K562 (cell line): ENCODE measurements at regions not wholly inside any gene's neighbourhood (a gene's known extent, or its start where the extent isn't known, plus 50 kb on each side); places are given as distances from the start of the nearest gene placed in this dataset.

Experiments
- ATF1 ChIP-seq, 2 experiments: fragments of 450-650 bp in 1 of 2; IDR thresholded peaks; 2 replicates each; pipeline ENCODE4 v1.6.1; 2016; ENCODE audit warnings: missing compliant biosample characterization in 1 of 2, missing genetic modification characterization in 1 of 2
- CHD1 ChIP-seq: fragments of 200-600 bp; sonication (generic); IDR thresholded peaks from one replicate; pipeline ENCODE4 v1.6.1; 2012; ENCODE audit warnings: mild to moderate bottlenecking, moderate library complexity, low read length, inconsistent platforms
- HNRNPH1 ChIP-seq: fragments of 200-400 bp; formaldehyde crosslinking; optimal IDR thresholded peaks from 2 replicates; pipeline ENCODE3; 2017; ENCODE audit warnings: low read depth, mild to moderate bottlenecking, low read length, moderate library complexity
- IRF2 ChIP-seq: sonication (generic); formaldehyde crosslinking; IDR thresholded peaks from 2 replicates; pipeline ENCODE4 v1.8.1; 2022; ENCODE audit warnings: mild to moderate bottlenecking, missing genetic modification reagents
- KLF10 ChIP-seq: fragments of 250-450 bp; sonication (Bioruptor Pico); IDR thresholded peaks from 2 replicates; pipeline ENCODE4 v1.6.1; 2021; ENCODE audit warnings: matching md5 sums
- RBM14 ChIP-seq: fragments of 200-400 bp; formaldehyde crosslinking; IDR thresholded peaks from 2 replicates; pipeline ENCODE4 v1.6.1; 2018; ENCODE audit warnings: low read depth, mild to moderate bottlenecking, low read length, moderate library complexity, borderline replicate concordance; ENCODE audit not compliant: insufficient read depth
- ZC3H4 ChIP-seq: sonication (generic); formaldehyde crosslinking; IDR thresholded peaks from 2 replicates; pipeline ENCODE4 v1.9.0; 2021; ENCODE audit warnings: missing genetic modification reagents, borderline replicate concordance
- ZFP30 ChIP-seq: fragments of 250-450 bp; sonication (Bioruptor Pico); IDR thresholded peaks from 2 replicates; pipeline ENCODE4 v1.8.0; 2022; ENCODE audit warnings: moderate library complexity, mild to moderate bottlenecking, inconsistent platforms, borderline replicate concordance
- ZNF324 ChIP-seq: fragments of 250-450 bp; sonication (Bioruptor Pico); IDR thresholded peaks from 2 replicates; pipeline ENCODE4 v1.4.0; 2020; ENCODE audit warnings: mild to moderate bottlenecking
- ZNF408 ChIP-seq: fragments of 250-450 bp; sonication (Bioruptor Pico); IDR thresholded peaks from 2 replicates; pipeline ENCODE4 v1.4.0; 2020; ENCODE audit warnings: low read depth, mild to moderate bottlenecking, moderate library complexity
- TF ChIP-seq, protein P1 (sequence below): fragments of 200-600 bp; sonication (generic); IDR thresholded peaks from one replicate; pipeline ENCODE4 v1.6.1; 2012; ENCODE audit warnings: mild to moderate bottlenecking, low read depth, low read length, inconsistent platforms
- TF ChIP-seq, protein P2 (sequence below), 2 experiments: fragments of 200-800 bp in 1 of 2; sonication (Bioruptor generic) in 1 of 2; sonication (generic) in 1 of 2; formaldehyde crosslinking in 1 of 2; IDR thresholded peaks in 1 of 2; conservative IDR thresholded peaks in 1 of 2; 2 replicates each; pipeline versions ENCODE4 v1.5.0 to v1.6.1; 2016 to 2020; ENCODE audit warnings: missing compliant biosample characterization in 1 of 2, missing genetic modification characterization in 1 of 2, missing genetic modification reagents in 1 of 2
- TF ChIP-seq, protein P3 (sequence below): fragments of 250-450 bp; sonication (Bioruptor Pico); IDR thresholded peaks from 2 replicates; pipeline ENCODE4 v1.8.0; 2022; ENCODE audit warnings: moderate library complexity, mild to moderate bottlenecking, inconsistent platforms

DNA sequence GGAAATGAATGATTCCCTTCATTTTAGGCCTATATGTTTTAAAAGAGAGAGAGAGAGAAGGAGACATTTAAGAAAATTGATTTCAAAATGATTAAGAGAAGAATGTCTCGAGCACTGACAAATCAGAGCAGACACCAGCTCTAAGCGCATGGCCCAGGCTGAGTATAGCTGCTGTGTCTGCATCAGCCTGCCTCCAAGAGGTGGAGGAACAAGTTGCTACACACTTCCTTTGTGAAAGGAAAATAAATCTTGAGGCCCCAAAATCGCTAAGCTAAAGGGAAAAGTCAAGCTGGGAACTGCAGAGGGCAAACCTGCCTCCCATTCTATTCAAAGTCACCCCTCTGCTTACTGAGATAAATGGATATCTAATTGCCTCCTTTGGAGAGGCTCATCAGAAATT, 728.7 kb upstream of the TMEM132C start (continued):
- TF ChIP-seq, protein P1, sequence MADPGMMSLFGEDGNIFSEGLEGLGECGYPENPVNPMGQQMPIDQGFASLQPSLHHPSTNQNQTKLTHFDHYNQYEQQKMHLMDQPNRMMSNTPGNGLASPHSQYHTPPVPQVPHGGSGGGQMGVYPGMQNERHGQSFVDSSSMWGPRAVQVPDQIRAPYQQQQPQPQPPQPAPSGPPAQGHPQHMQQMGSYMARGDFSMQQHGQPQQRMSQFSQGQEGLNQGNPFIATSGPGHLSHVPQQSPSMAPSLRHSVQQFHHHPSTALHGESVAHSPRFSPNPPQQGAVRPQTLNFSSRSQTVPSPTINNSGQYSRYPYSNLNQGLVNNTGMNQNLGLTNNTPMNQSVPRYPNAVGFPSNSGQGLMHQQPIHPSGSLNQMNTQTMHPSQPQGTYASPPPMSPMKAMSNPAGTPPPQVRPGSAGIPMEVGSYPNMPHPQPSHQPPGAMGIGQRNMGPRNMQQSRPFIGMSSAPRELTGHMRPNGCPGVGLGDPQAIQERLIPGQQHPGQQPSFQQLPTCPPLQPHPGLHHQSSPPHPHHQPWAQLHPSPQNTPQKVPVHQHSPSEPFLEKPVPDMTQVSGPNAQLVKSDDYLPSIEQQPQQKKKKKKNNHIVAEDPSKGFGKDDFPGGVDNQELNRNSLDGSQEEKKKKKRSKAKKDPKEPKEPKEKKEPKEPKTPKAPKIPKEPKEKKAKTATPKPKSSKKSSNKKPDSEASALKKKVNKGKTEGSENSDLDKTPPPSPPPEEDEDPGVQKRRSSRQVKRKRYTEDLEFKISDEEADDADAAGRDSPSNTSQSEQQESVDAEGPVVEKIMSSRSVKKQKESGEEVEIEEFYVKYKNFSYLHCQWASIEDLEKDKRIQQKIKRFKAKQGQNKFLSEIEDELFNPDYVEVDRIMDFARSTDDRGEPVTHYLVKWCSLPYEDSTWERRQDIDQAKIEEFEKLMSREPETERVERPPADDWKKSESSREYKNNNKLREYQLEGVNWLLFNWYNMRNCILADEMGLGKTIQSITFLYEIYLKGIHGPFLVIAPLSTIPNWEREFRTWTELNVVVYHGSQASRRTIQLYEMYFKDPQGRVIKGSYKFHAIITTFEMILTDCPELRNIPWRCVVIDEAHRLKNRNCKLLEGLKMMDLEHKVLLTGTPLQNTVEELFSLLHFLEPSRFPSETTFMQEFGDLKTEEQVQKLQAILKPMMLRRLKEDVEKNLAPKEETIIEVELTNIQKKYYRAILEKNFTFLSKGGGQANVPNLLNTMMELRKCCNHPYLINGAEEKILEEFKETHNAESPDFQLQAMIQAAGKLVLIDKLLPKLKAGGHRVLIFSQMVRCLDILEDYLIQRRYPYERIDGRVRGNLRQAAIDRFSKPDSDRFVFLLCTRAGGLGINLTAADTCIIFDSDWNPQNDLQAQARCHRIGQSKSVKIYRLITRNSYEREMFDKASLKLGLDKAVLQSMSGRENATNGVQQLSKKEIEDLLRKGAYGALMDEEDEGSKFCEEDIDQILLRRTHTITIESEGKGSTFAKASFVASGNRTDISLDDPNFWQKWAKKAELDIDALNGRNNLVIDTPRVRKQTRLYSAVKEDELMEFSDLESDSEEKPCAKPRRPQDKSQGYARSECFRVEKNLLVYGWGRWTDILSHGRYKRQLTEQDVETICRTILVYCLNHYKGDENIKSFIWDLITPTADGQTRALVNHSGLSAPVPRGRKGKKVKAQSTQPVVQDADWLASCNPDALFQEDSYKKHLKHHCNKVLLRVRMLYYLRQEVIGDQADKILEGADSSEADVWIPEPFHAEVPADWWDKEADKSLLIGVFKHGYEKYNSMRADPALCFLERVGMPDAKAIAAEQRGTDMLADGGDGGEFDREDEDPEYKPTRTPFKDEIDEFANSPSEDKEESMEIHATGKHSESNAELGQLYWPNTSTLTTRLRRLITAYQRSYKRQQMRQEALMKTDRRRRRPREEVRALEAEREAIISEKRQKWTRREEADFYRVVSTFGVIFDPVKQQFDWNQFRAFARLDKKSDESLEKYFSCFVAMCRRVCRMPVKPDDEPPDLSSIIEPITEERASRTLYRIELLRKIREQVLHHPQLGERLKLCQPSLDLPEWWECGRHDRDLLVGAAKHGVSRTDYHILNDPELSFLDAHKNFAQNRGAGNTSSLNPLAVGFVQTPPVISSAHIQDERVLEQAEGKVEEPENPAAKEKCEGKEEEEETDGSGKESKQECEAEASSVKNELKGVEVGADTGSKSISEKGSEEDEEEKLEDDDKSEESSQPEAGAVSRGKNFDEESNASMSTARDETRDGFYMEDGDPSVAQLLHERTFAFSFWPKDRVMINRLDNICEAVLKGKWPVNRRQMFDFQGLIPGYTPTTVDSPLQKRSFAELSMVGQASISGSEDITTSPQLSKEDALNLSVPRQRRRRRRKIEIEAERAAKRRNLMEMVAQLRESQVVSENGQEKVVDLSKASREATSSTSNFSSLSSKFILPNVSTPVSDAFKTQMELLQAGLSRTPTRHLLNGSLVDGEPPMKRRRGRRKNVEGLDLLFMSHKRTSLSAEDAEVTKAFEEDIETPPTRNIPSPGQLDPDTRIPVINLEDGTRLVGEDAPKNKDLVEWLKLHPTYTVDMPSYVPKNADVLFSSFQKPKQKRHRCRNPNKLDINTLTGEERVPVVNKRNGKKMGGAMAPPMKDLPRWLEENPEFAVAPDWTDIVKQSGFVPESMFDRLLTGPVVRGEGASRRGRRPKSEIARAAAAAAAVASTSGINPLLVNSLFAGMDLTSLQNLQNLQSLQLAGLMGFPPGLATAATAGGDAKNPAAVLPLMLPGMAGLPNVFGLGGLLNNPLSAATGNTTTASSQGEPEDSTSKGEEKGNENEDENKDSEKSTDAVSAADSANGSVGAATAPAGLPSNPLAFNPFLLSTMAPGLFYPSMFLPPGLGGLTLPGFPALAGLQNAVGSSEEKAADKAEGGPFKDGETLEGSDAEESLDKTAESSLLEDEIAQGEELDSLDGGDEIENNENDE: no peak
- TF ChIP-seq HNRNPH1: no peak
- no peak for TF ChIP-seq ZFP30
- TF ChIP-seq, protein P2, sequence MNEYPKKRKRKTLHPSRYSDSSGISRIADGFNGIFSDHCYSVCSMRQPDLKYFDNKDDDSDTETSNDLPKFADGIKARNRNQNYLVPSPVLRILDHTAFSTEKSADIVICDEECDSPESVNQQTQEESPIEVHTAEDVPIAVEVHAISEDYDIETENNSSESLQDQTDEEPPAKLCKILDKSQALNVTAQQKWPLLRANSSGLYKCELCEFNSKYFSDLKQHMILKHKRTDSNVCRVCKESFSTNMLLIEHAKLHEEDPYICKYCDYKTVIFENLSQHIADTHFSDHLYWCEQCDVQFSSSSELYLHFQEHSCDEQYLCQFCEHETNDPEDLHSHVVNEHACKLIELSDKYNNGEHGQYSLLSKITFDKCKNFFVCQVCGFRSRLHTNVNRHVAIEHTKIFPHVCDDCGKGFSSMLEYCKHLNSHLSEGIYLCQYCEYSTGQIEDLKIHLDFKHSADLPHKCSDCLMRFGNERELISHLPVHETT (CRISPR knock-in tag; conservative IDR thresholded peaks at IDR 0.05 in 1 of 2, IDR thresholded peaks at IDR 0.05 in 1 of 2): no peak
- TF ChIP-seq KLF10: no peak
- no peak for TF ChIP-seq ATF1 (CRISPR knock-in tag; IDR thresholded peaks at IDR 0.05)
- TF ChIP-seq ATF1 (tag; IDR thresholded peaks at IDR 0.05): no peak
- TF ChIP-seq RBM14: no peak
- TF ChIP-seq, protein P3, sequence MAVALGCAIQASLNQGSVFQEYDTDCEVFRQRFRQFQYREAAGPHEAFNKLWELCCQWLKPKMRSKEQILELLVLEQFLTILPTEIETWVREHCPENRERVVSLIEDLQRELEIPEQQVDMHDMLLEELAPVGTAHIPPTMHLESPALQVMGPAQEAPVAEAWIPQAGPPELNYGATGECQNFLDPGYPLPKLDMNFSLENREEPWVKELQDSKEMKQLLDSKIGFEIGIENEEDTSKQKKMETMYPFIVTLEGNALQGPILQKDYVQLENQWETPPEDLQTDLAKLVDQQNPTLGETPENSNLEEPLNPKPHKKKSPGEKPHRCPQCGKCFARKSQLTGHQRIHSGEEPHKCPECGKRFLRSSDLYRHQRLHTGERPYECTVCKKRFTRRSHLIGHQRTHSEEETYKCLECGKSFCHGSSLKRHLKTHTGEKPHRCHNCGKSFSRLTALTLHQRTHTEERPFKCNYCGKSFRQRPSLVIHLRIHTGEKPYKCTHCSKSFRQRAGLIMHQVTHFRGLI (CRISPR knock-in tag): no peak
- no peak for TF ChIP-seq ZNF408 (CRISPR knock-in tag)
- TF ChIP-seq IRF2: no peak
- TF ChIP-seq ZC3H4 (CRISPR knock-in tag): no peak
- TF ChIP-seq ZNF324 (CRISPR knock-in tag): no peak
- no peak for TF ChIP-seq CHD1
